Upper lobe of left lung (tissue), 4 donors: ENCODE measurements at regions not wholly inside any gene's neighbourhood (a gene's known extent, or its start where the extent isn't known, plus 50 kb on each side); places are given as distances from the start of the nearest gene placed in this dataset.

Source experiments
- EP300 ChIP-seq, 4 donors: sonication (generic); formaldehyde crosslinking; IDR thresholded peaks; one replicate each; pipeline ENCODE4 v1.5.1; 2017; ENCODE audit warnings: antibody characterized with exemption in 4 of 4, control low read depth in 2 of 4
- POLR2A ChIP-seq, 4 donors: fragments of 450-650 bp; IDR thresholded peaks; one replicate each; pipeline ENCODE4 v1.5.1; 2016 to 2017; ENCODE audit warnings: antibody characterized with exemption in 4 of 4, mild to moderate bottlenecking in 2 of 4
- POLR2AphosphoS5 ChIP-seq, 2 donors: sonication (generic); formaldehyde crosslinking; IDR thresholded peaks; one replicate each; pipeline ENCODE4 v1.5.1; 2017; ENCODE audit warnings: antibody characterized with exemption in 2 of 2
- TF ChIP-seq, protein P1 (sequence below), 6 experiments: fragments of 450-650 bp in 4 of 6; fragments of 200-600 bp in 2 of 6; sonication (generic) in 2 of 6; IDR thresholded peaks; one replicate each; pipeline ENCODE4 v1.5.1; 2016 to 2019; ENCODE audit warnings: antibody characterized with exemption in 6 of 6

DNA sequence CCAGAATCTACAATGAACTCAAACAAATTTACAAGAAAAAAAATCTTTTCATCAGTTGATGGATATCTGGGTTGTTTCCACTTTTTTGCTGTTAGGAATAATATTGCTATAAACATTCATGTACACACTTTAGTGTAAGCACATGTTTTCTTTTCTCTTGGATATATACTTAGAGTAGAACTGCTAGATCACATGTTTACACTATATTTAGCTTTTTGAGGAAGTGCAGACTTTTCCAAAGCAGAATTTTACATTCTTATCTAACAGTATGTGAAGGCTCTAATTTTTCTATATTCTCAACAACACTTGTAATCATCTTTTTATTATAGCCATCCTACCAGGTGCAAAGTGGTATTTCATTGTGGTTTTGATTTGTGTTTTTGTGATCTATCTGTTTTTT is 103.6 kb upstream of the RMP24 start:
- TF ChIP-seq, protein P1, sequence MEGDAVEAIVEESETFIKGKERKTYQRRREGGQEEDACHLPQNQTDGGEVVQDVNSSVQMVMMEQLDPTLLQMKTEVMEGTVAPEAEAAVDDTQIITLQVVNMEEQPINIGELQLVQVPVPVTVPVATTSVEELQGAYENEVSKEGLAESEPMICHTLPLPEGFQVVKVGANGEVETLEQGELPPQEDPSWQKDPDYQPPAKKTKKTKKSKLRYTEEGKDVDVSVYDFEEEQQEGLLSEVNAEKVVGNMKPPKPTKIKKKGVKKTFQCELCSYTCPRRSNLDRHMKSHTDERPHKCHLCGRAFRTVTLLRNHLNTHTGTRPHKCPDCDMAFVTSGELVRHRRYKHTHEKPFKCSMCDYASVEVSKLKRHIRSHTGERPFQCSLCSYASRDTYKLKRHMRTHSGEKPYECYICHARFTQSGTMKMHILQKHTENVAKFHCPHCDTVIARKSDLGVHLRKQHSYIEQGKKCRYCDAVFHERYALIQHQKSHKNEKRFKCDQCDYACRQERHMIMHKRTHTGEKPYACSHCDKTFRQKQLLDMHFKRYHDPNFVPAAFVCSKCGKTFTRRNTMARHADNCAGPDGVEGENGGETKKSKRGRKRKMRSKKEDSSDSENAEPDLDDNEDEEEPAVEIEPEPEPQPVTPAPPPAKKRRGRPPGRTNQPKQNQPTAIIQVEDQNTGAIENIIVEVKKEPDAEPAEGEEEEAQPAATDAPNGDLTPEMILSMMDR (IDR thresholded peaks at IDR 0.05) = no peak
- TF ChIP-seq POLR2AphosphoS5 (IDR thresholded peaks at IDR 0.05) = no peak
- no peak for TF ChIP-seq POLR2A (IDR thresholded peaks at IDR 0.05)
- TF ChIP-seq EP300 (IDR thresholded peaks at IDR 0.05) = no peak
